ENCODE measurements at regions not wholly inside any gene's neighbourhood (a gene's known extent, or its start where the extent isn't known, plus 50 kb on each side); places are given as distances from the start of the nearest gene placed in this dataset.

- H3K4me2 ChIP-seq, result no peak overlapping the region
- no peaks in the 10 kb centered on the region for H3K79me2 ChIP-seq (ENCODE audit: low read depth)
- H2AFZ ChIP-seq (replicated peaks), result no peak overlapping the region
- peaks cover 8% of the 10 kb centered on the region for H3K4me1 Mint-ChIP-seq
- peaks cover 16% of the 10 kb centered on the region for H3K9me3 Mint-ChIP-seq
- no peak overlapping the region for H3K27ac ChIP-seq
- H3K4me1 ChIP-seq, result no peaks in the 10 kb centered on the region
- no peak overlapping the region for H3K9ac ChIP-seq
- H3K27me3 ChIP-seq, result no peaks in the 10 kb centered on the region
- no peak for TF ChIP-seq EZH2phosphoT487 (IDR thresholded peaks at IDR 0.05)
- no peak for TF ChIP-seq EZH2 (IDR thresholded peaks at IDR 0.05)
- no peak for TF ChIP-seq CTCF (IDR thresholded peaks at IDR 0.05)
- no peak overlapping the region for H3K4me3 Mint-ChIP-seq
- H3K9me3 ChIP-seq (ENCODE audit: low read depth), result no peaks in the 10 kb centered on the region
- no peak for DNase-seq (ENCODE audit: low spot score)
- H3K4me3 ChIP-seq, result no peak overlapping the region
- no peaks in the 10 kb centered on the region for H3F3A ChIP-seq (ENCODE audit: low read depth)
- H4K20me1 ChIP-seq (ENCODE audit: low read depth), result no peaks in the 10 kb centered on the region
- H3K27ac Mint-ChIP-seq, result no peak overlapping the region
- H3K36me3 Mint-ChIP-seq, result no peaks in the 10 kb centered on the region
- H3K27me3 Mint-ChIP-seq (ENCODE audit: insufficient read depth, low read depth), result peaks cover 2% of the 10 kb centered on the region
- no peaks in the 10 kb centered on the region for H3K36me3 ChIP-seq
These were observed 1402.1 kb upstream of the ACO1 start for GRCh38 chr9:30982301-30982700.

- Histone ChIP-seq H3K9me3 (ENCODE audit: low read depth) (no peaks in the 10 kb centered on the region), H3K4me2 (no peak overlapping the region), H3K9ac (no peak overlapping the region), H3K4me3 (no peak overlapping the region), H2AFZ (replicated peaks) (no peak overlapping the region), H3K79me2 (ENCODE audit: low read depth) (no peaks in the 10 kb centered on the region), H3F3A (ENCODE audit: low read depth) (no peaks in the 10 kb centered on the region), H3K27ac (no peak overlapping the region), H3K27me3 (no peaks in the 10 kb centered on the region), H3K4me1 (no peaks in the 10 kb centered on the region), H3K36me3 (no peaks in the 10 kb centered on the region), H4K20me1 (ENCODE audit: low read depth) (no peaks in the 10 kb centered on the region)
- H3K36me3 Mint-ChIP-seq, result no peaks in the 10 kb centered on the region
- H3K4me1 Mint-ChIP-seq, result no peaks in the 10 kb centered on the region
- DNase-seq (ENCODE audit: low spot score), result no peak
- H3K4me3 Mint-ChIP-seq, result no peak overlapping the region
- H3K27ac Mint-ChIP-seq, result no peak overlapping the region
- TF ChIP-seq EZH2phosphoT487 (IDR thresholded peaks at IDR 0.05) (no peak), EZH2 (IDR thresholded peaks at IDR 0.05) (no peak), CTCF (IDR thresholded peaks at IDR 0.05) (no peak)
- peaks cover 3% of the 10 kb centered on the region for H3K9me3 Mint-ChIP-seq
- H3K27me3 Mint-ChIP-seq (ENCODE audit: insufficient read depth, low read depth), result no peaks in the 10 kb centered on the region
These were observed 1388.3 kb upstream of the ACO1 start for GRCh38 chr9:30995956-30996738.

DNA sequence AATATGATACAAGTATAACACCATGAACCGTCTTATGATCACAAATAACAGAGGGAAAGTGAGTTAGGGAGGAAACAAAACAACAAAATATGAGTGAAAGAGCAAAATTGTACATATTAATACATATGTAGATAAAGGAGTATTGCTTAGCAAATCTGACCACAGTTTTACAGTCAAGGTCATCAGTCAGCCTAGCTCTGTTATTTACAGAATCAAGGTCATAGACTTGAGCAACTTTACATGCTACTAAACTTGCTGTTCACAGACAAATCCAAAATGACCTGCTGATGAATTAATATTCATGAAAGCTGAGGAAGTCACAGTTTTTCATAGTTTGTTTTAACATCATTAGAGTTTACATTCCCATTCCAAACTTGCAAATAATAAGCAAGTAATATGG, 1387.7 kb upstream of the ACO1 start:
- H3K27ac ChIP-seq, result no peak overlapping the region
- no peaks in the 10 kb centered on the region for H3K36me3 Mint-ChIP-seq
- H3K27ac Mint-ChIP-seq, result no peak overlapping the region
- no peak overlapping the region for H3K4me3 Mint-ChIP-seq
- H3F3A ChIP-seq (ENCODE audit: low read depth), result no peaks in the 10 kb centered on the region
- H3K36me3 ChIP-seq, result no peaks in the 10 kb centered on the region
- H3K9ac ChIP-seq, result no peak overlapping the region
- no peaks in the 10 kb centered on the region for H3K9me3 ChIP-seq (ENCODE audit: low read depth)
- no peak overlapping the region for H2AFZ ChIP-seq (replicated peaks)
- DNase-seq (ENCODE audit: low spot score), result no peak
- no peaks in the 10 kb centered on the region for H4K20me1 ChIP-seq (ENCODE audit: low read depth)
- no peaks in the 10 kb centered on the region for H3K27me3 ChIP-seq
- peaks cover 7% of the 10 kb centered on the region for H3K9me3 Mint-ChIP-seq
- no peaks in the 10 kb centered on the region for H3K4me1 Mint-ChIP-seq
- H3K4me1 ChIP-seq, result no peaks in the 10 kb centered on the region
- no peaks in the 10 kb centered on the region for H3K79me2 ChIP-seq (ENCODE audit: low read depth)
- H3K4me3 ChIP-seq, result no peak overlapping the region
- TF ChIP-seq EZH2 (IDR thresholded peaks at IDR 0.05), result no peak
- no peak for TF ChIP-seq EZH2phosphoT487 (IDR thresholded peaks at IDR 0.05)
- TF ChIP-seq CTCF (IDR thresholded peaks at IDR 0.05), result no peak
- H3K4me2 ChIP-seq, result no peak overlapping the region
- no peaks in the 10 kb centered on the region for H3K27me3 Mint-ChIP-seq (ENCODE audit: insufficient read depth, low read depth)

Measured in neural progenitor cell (in vitro differentiated cells).